NCI-H2196 (cell line): ENCODE measurements at regions not wholly inside any gene's neighbourhood (a gene's known extent, or its start where the extent isn't known, plus 50 kb on each side); places are given as distances from the start of the nearest gene placed in this dataset.
"Not testable (repeated sequence)": the region's sequence is repeated elsewhere in the genome, so short reads cannot be mapped to it uniquely, and the experiment has no call there.

Source experiments
- DNase-seq: peaks from one replicate; lab custom pipeline; 2025; ENCODE audit not compliant: unreplicated experiment; lab: John Stamatoyannopoulos, UW

GRCh38 chr6:156242206-156242605 is 535.0 kb upstream of the ARID1B start:
- no peak for DNase-seq

GRCh38 chr6:156231026-156231765 is 546.0 kb upstream of the ARID1B start:
- DNase-seq = no peak

GRCh38 chr6:156219973-156220372 is 557.2 kb upstream of the ARID1B start:
- no peak for DNase-seq

- DNase-seq = no peak
Observed at GRCh38 chr6:156205678-156206077, 571.5 kb upstream of the ARID1B start.

GRCh38 chr6:156199182-156199581 is 578.0 kb upstream of the ARID1B start:
- no peak for DNase-seq

GRCh38 chr6:156197513-156197912 is 579.7 kb upstream of the ARID1B start:
- DNase-seq = no peak

- DNase-seq = no peak
Observed at GRCh38 chr6:156194981-156195380, 582.2 kb upstream of the ARID1B start.

- DNase-seq = no peak
Observed at GRCh38 chr6:156193381-156193780, 583.8 kb upstream of the ARID1B start.

GRCh38 chr6:156191895-156192294 is 585.3 kb upstream of the ARID1B start:
- no peak for DNase-seq

GRCh38 chr6:156191390-156191789 is 585.8 kb upstream of the ARID1B start:
- not testable (repeated sequence) for DNase-seq

GRCh38 chr6:156190270-156190669 is 586.9 kb upstream of the ARID1B start:
- DNase-seq = no peak

GRCh38 chr6:156189714-156190113 is 587.5 kb upstream of the ARID1B start:
- DNase-seq = no peak

- no peak for DNase-seq
Observed at GRCh38 chr6:156189195-156189594, 588.0 kb upstream of the ARID1B start.

GRCh38 chr6:156185113-156185512 is 592.1 kb upstream of the ARID1B start:
- no peak for DNase-seq

GRCh38 chr6:156183678-156184077 is 593.5 kb upstream of the ARID1B start:
- no peak for DNase-seq

- DNase-seq = no peak
Observed at GRCh38 chr6:156182356-156182755, 594.8 kb upstream of the ARID1B start.

- DNase-seq = no peak
Observed at GRCh38 chr6:156181506-156181905, 595.7 kb upstream of the ARID1B start.

- DNase-seq = no peak
Observed at GRCh38 chr6:156175971-156176421, 601.2 kb upstream of the ARID1B start.

GRCh38 chr6:156175433-156175832 is 601.7 kb upstream of the ARID1B start:
- DNase-seq = no peak

- no peak for DNase-seq
Observed at GRCh38 chr6:156174031-156174890, 602.9 kb upstream of the ARID1B start.

- DNase-seq = no peak
Observed at GRCh38 chr6:156169371-156169770, 607.8 kb upstream of the ARID1B start.

GRCh38 chr6:156167625-156168071 is 609.5 kb upstream of the ARID1B start:
- no peak for DNase-seq
